CD4-positive, alpha-beta T cell treated with Interleukin-6 at 100 ng/mL for 8 hours (primary cell): ENCODE measurements at regions not wholly inside any gene's neighbourhood (a gene's known extent, or its start where the extent isn't known, plus 50 kb on each side); places are given as distances from the start of the nearest gene placed in this dataset.
A peak's percentile ranks its signal among the peaks of the same experiment; 100 is the strongest.

ENCODE experiments used
- DNase-seq: peaks from one replicate; pipeline ENCODE4 v3.0.0-alpha.2; 2020; ENCODE audit warnings: mixed read lengths, low spot score

DNA sequence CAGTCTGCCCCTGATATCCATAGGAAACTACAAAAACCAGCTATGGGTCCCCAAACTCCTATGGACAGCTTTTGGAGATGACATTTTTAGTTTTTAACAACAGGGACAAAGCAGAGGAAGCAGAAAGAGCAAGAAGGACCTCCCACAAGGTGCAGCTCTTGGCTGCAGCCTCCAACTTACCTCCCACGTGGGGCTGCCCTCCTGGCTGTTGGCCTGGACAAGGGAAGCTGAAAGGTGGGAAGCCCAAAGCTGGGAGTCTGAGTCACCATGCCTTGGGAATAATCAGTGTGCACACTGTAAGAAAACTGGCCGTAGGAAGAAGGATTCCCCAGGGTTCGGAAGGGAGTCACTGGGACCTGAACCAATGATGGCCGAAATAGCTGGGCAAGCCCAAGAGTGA is 51.8 kb upstream of the PAX1 start:
- no peak for DNase-seq

- DNase-seq = no peak
Observed at GRCh38 chr20:21643417-21643816, 62.0 kb upstream of the PAX1 start.

DNA sequence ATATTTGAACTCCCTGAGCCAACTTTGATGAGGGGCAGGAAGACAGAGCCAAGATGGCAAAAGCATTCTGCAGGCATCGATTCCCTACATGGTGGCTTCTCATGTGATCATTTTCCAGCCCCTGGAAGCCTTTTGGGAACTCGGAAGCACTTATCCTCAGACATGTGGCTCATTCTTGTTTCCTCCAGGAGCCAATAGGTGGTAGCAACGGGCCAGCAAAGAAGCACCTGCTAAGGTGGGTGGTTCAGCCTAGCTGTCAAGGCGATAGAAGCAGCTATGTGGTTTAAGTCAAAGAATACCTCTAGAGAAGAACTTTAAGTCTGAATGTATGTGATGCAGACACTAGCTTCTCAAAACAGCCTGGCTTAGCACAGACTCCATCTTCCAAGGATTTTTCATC is 64.9 kb upstream of the PAX1 start:
- DNase-seq = no peak

- DNase-seq = no peak
Observed at GRCh38 chr20:21633829-21634228, 71.6 kb upstream of the PAX1 start.

DNA sequence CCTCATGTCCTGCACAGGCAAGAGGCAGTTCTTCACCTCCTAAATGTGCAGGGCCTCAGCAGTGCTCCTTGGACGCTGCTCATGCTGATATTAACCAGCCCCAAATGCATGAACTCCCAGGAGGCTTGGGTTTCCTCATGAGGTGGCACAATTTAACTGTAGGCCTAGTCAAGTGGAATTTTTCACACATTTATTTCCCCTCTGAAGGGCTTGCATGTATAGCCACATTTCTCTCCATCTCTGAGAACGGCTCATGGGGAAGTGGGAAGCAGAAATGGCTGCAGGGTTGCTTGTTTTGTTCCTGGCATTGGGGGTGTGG is 72.8 kb upstream of the PAX1 start:
- no peak for DNase-seq

- DNase-seq = no peak
Observed at GRCh38 chr20:21632031-21632734, 73.3 kb upstream of the PAX1 start.

DNA sequence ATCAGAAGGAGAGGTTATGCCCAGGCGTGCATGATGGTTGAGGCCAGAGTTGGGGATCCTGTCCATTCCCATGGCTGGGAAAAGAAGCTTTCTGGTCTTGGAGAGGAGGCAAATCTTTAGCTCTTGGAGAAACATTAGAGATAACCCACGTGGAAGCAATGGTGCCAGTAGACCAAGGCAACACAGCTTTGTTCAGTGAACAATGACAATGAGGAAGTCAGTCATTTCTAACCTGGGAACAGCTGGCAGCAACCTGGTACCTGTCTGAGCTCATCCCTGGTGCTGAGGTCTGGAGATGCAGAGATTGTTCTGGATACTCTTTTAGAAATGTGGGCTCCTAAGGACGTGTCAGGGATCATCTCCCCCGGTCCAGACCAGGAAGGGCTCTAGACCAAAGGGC is 76.7 kb upstream of the PAX1 start:
- DNase-seq = no peak

DNA sequence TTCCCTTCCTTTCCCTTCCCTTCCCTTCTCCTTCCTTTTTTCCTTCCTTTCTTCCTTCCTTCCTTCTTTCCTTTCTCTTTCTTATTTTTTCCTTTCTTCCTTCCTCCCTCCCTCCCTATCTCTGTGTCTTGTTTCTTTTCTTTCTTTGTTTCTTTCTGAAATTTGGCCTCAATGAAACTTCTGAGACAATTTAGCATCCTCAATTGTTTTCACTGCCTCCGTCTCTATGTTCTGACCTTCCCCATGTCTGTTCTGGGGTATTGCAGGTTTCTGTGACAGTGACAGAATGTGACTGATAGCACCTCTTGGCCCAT is 81.7 kb upstream of the PAX1 start:
- DNase-seq = no peak

DNA sequence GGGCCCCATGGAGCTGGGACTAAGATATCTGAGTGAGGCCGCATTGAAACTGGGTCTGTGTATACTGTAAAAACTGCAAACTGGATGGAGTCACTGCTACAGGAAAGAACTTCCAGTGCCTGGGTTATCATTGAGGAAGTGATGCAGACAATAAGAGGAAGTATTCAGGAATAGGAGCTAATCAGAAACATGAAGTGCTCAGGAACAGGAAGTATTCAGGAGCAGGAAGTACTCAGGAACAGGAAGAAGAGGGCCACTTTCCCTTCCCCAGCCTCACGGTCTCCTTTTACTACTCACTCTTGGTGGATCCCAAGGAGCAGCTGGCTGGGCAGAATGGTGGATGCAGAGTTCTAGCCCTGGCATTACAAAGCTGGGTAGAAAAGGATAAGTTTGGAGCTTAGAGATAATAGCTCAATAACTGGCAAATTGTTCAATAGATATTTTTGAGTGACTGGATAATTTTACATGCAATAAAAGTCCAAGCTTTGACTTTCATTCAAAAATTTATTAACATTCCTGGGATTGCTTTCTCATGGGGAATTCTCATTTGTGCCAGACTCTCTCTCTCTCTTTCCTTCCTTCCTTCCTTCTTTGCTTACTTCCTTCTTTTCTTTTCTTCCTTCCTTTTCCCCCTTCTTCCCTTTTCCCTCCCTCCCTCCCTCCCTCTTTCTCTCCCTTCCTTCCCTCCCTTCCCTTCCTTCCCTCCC is 82.2 kb upstream of the PAX1 start:
- no peak for DNase-seq

GRCh38 chr20:21622097-21622857 is 83.2 kb upstream of the PAX1 start:
- DNase-seq = no peak

GRCh38 chr20:21618759-21619416 is 86.6 kb upstream of the PAX1 start:
- no peak for DNase-seq

GRCh38 chr20:21615617-21616080 is 89.8 kb upstream of the PAX1 start:
- DNase-seq = peak; percentile 27

DNA sequence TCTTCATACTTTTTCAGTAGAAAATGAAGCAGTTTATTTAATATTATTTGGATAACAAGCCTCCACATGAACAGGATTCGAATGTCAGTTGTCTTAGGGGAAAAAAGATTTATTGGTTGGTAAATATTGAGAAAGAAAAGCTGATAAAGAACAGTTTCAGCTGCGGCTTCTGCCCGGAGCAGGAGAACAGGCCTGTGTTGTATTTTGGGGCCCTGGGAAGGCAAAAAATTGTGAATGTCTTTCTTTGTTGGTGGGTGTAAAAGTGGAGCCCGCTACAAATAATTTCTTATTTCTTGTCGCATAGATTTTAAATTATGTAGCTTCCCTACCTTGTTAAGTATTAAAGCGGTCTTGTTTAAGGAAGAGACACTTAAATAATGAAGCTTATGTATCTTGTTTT is 90.5 kb upstream of the PAX1 start:
- no peak for DNase-seq

- DNase-seq = no peak
Observed at GRCh38 chr20:21613512-21613911, 92.0 kb upstream of the PAX1 start.

DNA sequence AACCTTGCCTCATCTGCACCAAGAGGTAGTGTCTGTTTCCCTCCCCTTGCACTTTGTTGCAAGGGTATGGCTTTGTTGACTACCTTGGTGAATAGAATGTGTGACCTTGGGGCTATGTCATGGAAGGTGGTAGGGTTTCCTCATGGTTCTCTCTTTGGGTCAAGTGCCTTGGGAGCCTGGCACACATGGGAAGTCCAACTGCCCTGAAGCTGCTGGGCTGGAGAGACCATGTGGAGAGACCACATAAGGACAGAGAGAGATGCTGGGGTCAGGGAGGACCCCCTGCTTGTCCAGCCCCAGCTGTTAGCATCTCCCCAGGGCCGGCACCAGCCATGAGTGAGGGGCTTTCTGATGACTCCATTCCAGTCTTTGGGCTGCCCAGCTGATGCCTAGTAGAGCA is 95.5 kb upstream of the PAX1 start:
- no peak for DNase-seq

GRCh38 chr20:21609221-21609620 is 95.4 kb upstream of the NKX2-2 start:
- DNase-seq = no peak

DNA sequence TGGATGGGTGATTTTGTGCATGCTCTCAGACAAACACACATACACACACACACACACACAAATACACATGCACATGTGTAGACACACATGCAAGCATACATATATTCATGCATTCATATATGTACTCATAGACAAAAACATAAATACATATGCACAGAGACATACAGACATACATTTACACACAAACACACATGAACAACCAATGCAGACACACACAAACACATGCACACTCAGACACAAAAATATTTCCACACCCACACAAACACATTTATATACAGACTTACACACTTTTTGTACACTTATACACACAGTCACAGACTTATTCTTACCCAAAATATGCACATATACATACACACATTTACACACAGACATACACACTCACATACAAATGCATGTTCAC is 94.9 kb upstream of the NKX2-2 start:
- DNase-seq = no peak

GRCh38 chr20:21607971-21608725 is 94.3 kb upstream of the NKX2-2 start:
- DNase-seq = no peak

GRCh38 chr20:21601799-21602198 is 87.9 kb upstream of the NKX2-2 start:
- DNase-seq = no peak

DNA sequence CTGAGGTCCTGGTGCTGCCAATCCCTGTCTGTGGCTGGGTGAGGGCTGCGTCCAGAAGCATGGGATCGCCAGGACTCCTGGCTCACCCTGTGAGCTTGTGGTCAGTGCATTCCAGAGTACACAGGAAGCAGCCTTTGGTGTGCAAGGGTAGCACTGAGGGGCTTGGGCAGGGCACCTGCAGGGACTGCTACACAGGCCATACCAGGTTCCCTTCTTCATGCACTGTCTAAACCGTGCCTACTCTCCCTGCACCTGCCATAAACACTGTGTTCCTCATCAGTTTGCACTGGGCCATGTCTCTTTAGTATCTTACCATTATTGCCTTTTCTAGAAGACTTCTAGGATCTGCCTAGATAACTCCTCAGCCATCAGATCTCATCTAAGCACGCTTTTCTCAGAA is 72.8 kb upstream of the NKX2-2 start:
- no peak for DNase-seq

- DNase-seq = no peak
Observed at GRCh38 chr20:21583486-21584168, 69.8 kb upstream of the NKX2-2 start.

DNA sequence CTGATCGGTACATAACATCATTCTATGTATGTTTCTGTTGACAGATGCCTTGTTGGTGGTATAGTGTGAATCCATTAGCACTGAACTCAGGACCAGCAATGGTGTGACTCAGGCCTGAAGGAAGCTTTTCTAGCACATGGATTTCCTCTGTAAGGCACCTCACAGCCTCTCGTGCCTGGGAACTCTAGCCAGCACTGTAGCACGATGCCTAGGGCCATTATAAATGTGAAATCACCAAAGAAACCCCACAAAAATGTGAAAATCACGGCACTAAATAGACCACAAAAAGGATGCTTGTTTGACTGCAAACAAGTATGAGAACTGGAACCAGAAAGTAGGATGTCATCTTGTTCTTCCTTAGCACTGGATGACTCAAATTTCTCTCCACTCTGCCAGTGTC is 63.7 kb upstream of the NKX2-2 start:
- no peak for DNase-seq
